Thymus (tissue), 11 donors: ENCODE measurements at regions not wholly inside any gene's neighbourhood (a gene's known extent, or its start where the extent isn't known, plus 50 kb on each side); places are given as distances from the start of the nearest gene placed in this dataset.
"Not testable (repeated sequence)": the region's sequence is repeated elsewhere in the genome, so short reads cannot be mapped to it uniquely, and the experiment has no call there.

Experiments used
- DNase-seq, 9 donors: peaks; one replicate each; pipeline ENCODE4 v3.0.0-alpha.2; 2013; ENCODE audit warnings: low spot score in 9 of 9, low read depth in 6 of 9, missing footprints in 1 of 9
- H3K27ac ChIP-seq, 2 donors: one replicate each; pipeline ENCODE4 v1.5.1; 2013; ENCODE audit warnings: control low read depth in 1 of 2, low read depth in 1 of 2, low read length in 1 of 2, mild to moderate bottlenecking in 1 of 2, moderate library complexity in 1 of 2
- H3K27me3 ChIP-seq, 2 donors: one replicate each; pipeline ENCODE4 v1.5.1; 2013; ENCODE audit warnings: low read length in 1 of 2; ENCODE audit not compliant: control insufficient read depth in 2 of 2, insufficient read depth in 1 of 2
- H3K36me3 ChIP-seq, 2 donors: one replicate each; pipeline ENCODE4 v1.5.1; 2013; ENCODE audit warnings: low read length in 1 of 2, mild to moderate bottlenecking in 1 of 2, moderate library complexity in 1 of 2; ENCODE audit not compliant: control insufficient read depth in 2 of 2, insufficient read depth in 2 of 2
- H3K4me1 ChIP-seq, 2 donors: one replicate each; pipeline ENCODE4 v1.5.1; 2013; ENCODE audit warnings: low read length in 2 of 2; ENCODE audit not compliant: control insufficient read depth in 2 of 2, insufficient read depth in 2 of 2
- H3K4me3 ChIP-seq, 2 donors: one replicate each; pipeline ENCODE4 v1.5.1; 2013; ENCODE audit warnings: low read length in 2 of 2, control low read depth in 1 of 2, mild to moderate bottlenecking in 1 of 2
- H3K9me3 ChIP-seq, 2 donors: one replicate each; pipeline ENCODE4 v1.5.1; 2013; ENCODE audit warnings: low read length in 1 of 2, mild to moderate bottlenecking in 1 of 2; ENCODE audit not compliant: control insufficient read depth in 2 of 2, insufficient read depth in 1 of 2
- WGBS: extraction: QIAGEN DNeasy Blood & Tissue Kit; methylation state at CpG from one replicate; pipeline ENCODE4 v1.1.7; 2013; 5-methylcytosine and 5-hydroxymethylcytosine counted together
- donor health status: healthy.

GRCh38 chr2:56803596-56803995 lies 619.8 kb downstream of the CCDC85A start:
- no peaks in the 10 kb centered on the region for H3K36me3 ChIP-seq
- no peaks in the 10 kb centered on the region for H3K9me3 ChIP-seq
- no peaks in the 10 kb centered on the region for H3K27me3 ChIP-seq
- H3K4me1 ChIP-seq = no peaks in the 10 kb centered on the region
- no peak overlapping the region for H3K27ac ChIP-seq
- no peak for DNase-seq
- WGBS = 93% methylated on average over 3 of the region's 3 CpGs
- no peak overlapping the region for H3K4me3 ChIP-seq

GRCh38 chr2:56806924-56807323 lies 623.1 kb downstream of the CCDC85A start:
- no peak for DNase-seq
- H3K4me3 ChIP-seq = no peak overlapping the region
- WGBS = 90% methylated on average over 1 of the region's 1 CpG
- no peak overlapping the region for H3K27ac ChIP-seq
- H3K4me1 ChIP-seq = no peaks in the 10 kb centered on the region
- H3K27me3 ChIP-seq = no peaks in the 10 kb centered on the region
- no peaks in the 10 kb centered on the region for H3K36me3 ChIP-seq
- no peaks in the 10 kb centered on the region for H3K9me3 ChIP-seq

- no peak overlapping the region for H3K27ac ChIP-seq
- no peak overlapping the region for H3K4me3 ChIP-seq
- no peaks in the 10 kb centered on the region for H3K27me3 ChIP-seq
- no peaks in the 10 kb centered on the region for H3K36me3 ChIP-seq
- 87% methylated on average over 2 of the region's 2 CpGs for WGBS
- no peak for DNase-seq
- H3K4me1 ChIP-seq = no peaks in the 10 kb centered on the region
- no peaks in the 10 kb centered on the region for H3K9me3 ChIP-seq
Observed at GRCh38 chr2:56807861-56808260, 624.1 kb downstream of the CCDC85A start.

GRCh38 chr2:56811401-56811800 lies 627.6 kb downstream of the CCDC85A start:
- Histone ChIP-seq H3K27me3 (no peaks in the 10 kb centered on the region), H3K4me1 (no peaks in the 10 kb centered on the region), H3K9me3 (peaks cover 0 to 6% of the 10 kb centered on the region in 2 donors), H3K36me3 (no peaks in the 10 kb centered on the region), H3K27ac (no peak overlapping the region), H3K4me3 (no peak overlapping the region)
- WGBS = 89% methylated on average over 2 of the region's 2 CpGs
- no peak for DNase-seq

GRCh38 chr2:56812432-56812831 lies 628.6 kb downstream of the CCDC85A start:
- H3K4me3 ChIP-seq = no peak overlapping the region
- no peak for DNase-seq
- H3K27ac ChIP-seq = no peak overlapping the region
- peaks cover 0 to 11% of the 10 kb centered on the region in 2 donors for H3K9me3 ChIP-seq
- no peaks in the 10 kb centered on the region for H3K36me3 ChIP-seq
- H3K4me1 ChIP-seq = no peaks in the 10 kb centered on the region
- WGBS = 48% methylated on average over 1 of the region's 1 CpG
- no peaks in the 10 kb centered on the region for H3K27me3 ChIP-seq

- H3K4me1 ChIP-seq = no peaks in the 10 kb centered on the region
- no peaks in the 10 kb centered on the region for H3K27me3 ChIP-seq
- H3K4me3 ChIP-seq = no peak overlapping the region
- WGBS = 93% methylated on average over 2 of the region's 2 CpGs
- peaks cover 0 to 11% of the 10 kb centered on the region in 2 donors for H3K9me3 ChIP-seq
- H3K36me3 ChIP-seq = no peaks in the 10 kb centered on the region
- H3K27ac ChIP-seq = no peak overlapping the region
- no peak for DNase-seq
Observed at GRCh38 chr2:56813490-56813889, 629.7 kb downstream of the CCDC85A start.

- Histone ChIP-seq H3K4me1 (no peaks in the 10 kb centered on the region), H3K27ac (no peak overlapping the region), H3K27me3 (no peaks in the 10 kb centered on the region), H3K36me3 (no peaks in the 10 kb centered on the region), H3K4me3 (no peak overlapping the region), H3K9me3 (peaks cover 0 to 11% of the 10 kb centered on the region in 2 donors)
- no peak for DNase-seq
- 77% methylated on average over 5 of the region's 5 CpGs for WGBS
Observed at GRCh38 chr2:56816666-56817065, 632.9 kb downstream of the CCDC85A start.

GRCh38 chr2:56831780-56832179 lies 648.0 kb downstream of the CCDC85A start:
- H3K4me3 ChIP-seq = no peak overlapping the region
- H3K27ac ChIP-seq = no peak overlapping the region
- H3K27me3 ChIP-seq = no peaks in the 10 kb centered on the region
- WGBS = 74% methylated on average over 1 of the region's 1 CpG
- no peaks in the 10 kb centered on the region for H3K9me3 ChIP-seq
- no peaks in the 10 kb centered on the region for H3K4me1 ChIP-seq
- H3K36me3 ChIP-seq = no peaks in the 10 kb centered on the region
- no peak for DNase-seq

- no peak overlapping the region for H3K27ac ChIP-seq
- no peak overlapping the region for H3K4me3 ChIP-seq
- WGBS = 89% methylated on average over 5 of the region's 5 CpGs
- no peaks in the 10 kb centered on the region for H3K9me3 ChIP-seq
- no peaks in the 10 kb centered on the region for H3K27me3 ChIP-seq
- no peak for DNase-seq
- H3K4me1 ChIP-seq = no peaks in the 10 kb centered on the region
- H3K36me3 ChIP-seq = no peaks in the 10 kb centered on the region
Observed at GRCh38 chr2:56834686-56835085, 650.9 kb downstream of the CCDC85A start.

- H3K9me3 ChIP-seq, DNase-seq, H3K4me3 ChIP-seq, H3K27me3 ChIP-seq, H3K4me1 ChIP-seq, H3K27ac ChIP-seq, H3K36me3 ChIP-seq: not testable (repeated sequence)
Observed at GRCh38 chr2:56840009-56840408, 656.2 kb downstream of the CCDC85A start.
